Astrocyte of the spinal cord (primary cell): ENCODE measurements at regions not wholly inside any gene's neighbourhood (a gene's known extent, or its start where the extent isn't known, plus 50 kb on each side); places are given as distances from the start of the nearest gene placed in this dataset.

ENCODE experiments used
- DNase-seq: peaks from one replicate; pipeline ENCODE4 v3.0.0; 2011; ENCODE audit warnings: low read depth, low spot score
- H3K4me3 ChIP-seq: 2 replicates; pipeline ENCODE4 v1.5.1; 2011; ENCODE audit warnings: low read depth, mild to moderate bottlenecking, low read length, moderate library complexity
- CTCF ChIP-seq: IDR thresholded peaks from 2 replicates; pipeline ENCODE4 v1.5.1; 2012; ENCODE audit warnings: low read depth, mild to moderate bottlenecking, low read length, inconsistent platforms
- in situ Hi-C: cut with HindIII; loops from 2 replicates; pipeline ENCODE4 v1.10.0; 2017; ENCODE audit warnings: low sequenced_read_pairs

DNA sequence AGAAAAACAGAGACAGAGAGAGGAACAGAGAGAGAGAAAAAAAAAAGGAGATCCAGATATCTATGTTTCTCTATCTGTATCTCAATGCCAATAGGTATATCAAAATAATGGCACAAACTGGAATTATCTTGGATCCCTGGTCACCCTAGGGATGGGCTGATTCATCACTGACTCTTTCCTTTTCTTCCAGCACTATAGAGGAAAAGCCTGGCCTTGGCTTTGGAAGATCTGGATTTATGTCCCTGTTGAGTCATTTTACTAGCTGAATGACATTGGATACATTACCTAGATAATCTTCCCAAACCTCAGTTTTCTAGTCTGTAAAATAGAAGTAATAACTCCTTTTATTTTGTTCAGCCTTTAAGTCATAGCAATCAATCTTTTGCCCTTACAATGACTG, 152.8 kb upstream of the GDF10 start:
- TF ChIP-seq CTCF, result no peak
- H3K4me3 ChIP-seq, result no peak overlapping the region
- in situ Hi-C loops, result no loop called here
- DNase-seq, result no peak

DNA sequence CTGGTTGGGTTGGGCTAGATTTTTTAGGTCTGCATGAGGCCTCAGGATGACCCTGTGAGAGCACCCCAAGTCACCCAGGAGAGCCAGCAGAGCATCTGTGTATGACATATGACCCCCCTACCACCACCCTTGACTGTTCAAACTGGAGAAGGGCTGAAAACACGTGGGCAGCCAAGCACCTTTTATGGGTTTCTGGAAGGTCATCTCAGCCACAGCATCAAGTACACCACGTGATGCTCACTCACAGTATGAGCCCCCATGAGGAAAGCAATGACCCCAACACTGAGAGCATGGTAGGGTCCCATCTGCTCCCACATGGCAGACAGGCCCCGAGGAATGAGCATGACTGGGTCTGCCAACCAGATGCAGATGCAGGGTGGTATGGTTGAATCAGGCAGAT, 149.4 kb upstream of the GDF10 start:
- in situ Hi-C loops, result no loop called here
- H3K4me3 ChIP-seq, result no peak overlapping the region
- TF ChIP-seq CTCF, result no peak
- no peak for DNase-seq

DNA sequence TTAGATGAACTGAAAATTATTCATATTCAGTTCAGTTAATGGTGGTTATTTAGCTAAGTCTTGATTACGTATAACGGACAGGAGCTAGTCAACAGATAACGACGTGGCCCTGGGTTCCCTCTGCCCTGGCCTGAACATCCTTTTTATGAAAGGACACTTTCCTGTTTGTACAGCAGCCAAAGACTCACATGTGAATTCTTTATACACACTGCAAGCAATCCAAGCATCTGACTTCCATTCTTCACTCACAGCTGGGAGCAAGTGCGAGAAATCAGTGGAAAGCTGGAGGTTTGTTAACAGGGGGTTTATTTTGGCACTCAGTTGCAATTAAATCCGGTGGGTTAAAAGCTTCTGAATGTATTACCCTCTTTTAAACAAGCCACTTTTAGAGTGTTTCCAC, 148.1 kb upstream of the GDF10 start:
- in situ Hi-C loops, result no loop called here
- no peak overlapping the region for H3K4me3 ChIP-seq
- TF ChIP-seq CTCF, result no peak
- DNase-seq, result no peak

DNA sequence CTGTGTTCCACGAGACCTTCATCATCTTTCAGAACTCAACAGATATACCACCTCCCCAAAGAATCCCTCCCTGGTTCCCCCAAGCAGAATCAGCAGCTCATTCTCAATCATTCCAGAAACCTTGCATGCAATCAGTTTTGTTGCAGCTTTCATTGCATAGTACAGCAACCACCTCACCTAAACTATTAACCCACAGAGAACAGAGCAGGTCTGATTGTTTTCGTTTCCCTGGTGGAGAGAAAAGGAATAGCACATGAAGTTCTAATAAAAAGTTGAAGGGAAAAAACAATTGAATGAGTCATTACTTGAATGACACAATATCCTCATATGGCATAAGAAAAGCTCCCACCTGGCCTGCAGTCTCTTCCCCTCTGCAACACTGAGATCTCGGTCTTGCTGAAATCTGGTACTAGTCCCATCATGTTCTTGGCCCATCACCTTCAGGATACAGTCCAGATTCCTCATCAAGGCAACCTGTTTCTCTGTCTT, 147.1 kb upstream of the GDF10 start:
- DNase-seq, result no peak
- no peak overlapping the region for H3K4me3 ChIP-seq
- in situ Hi-C loops, result no loop called here
- peak; percentile 29 for TF ChIP-seq CTCF

- H3K4me3 ChIP-seq, result no peak overlapping the region
- no peak for DNase-seq
- in situ Hi-C loops, result no loop called here
- no peak for TF ChIP-seq CTCF
Observed at GRCh38 chr10:47154762-47155161, 145.2 kb upstream of the GDF10 start.

- in situ Hi-C loops, result no loop called here
- H3K4me3 ChIP-seq, result no peak overlapping the region
- no peak for DNase-seq
- TF ChIP-seq CTCF, result no peak
Observed at GRCh38 chr10:47156873-47157272, 143.1 kb upstream of the GDF10 start.
